WTC11 (cell line): ENCODE measurements at regions not wholly inside any gene's neighbourhood (a gene's known extent, or its start where the extent isn't known, plus 50 kb on each side); places are given as distances from the start of the nearest gene placed in this dataset.

Experiments used
- CTCF ChIP-seq: fragments of 200-600 bp; IDR thresholded peaks from 2 replicates; pipeline ENCODE4 v1.8.0; 2022; ENCODE audit warnings: antibody characterized with exemption
- FOXP4 ChIP-seq: sonication (generic); formaldehyde crosslinking; IDR thresholded peaks from 2 replicates; pipeline ENCODE4 v1.8.0; 2022; ENCODE audit warnings: mild to moderate bottlenecking, missing genetic modification reagents
- IRF1 ChIP-seq: sonication (generic); formaldehyde crosslinking; IDR thresholded peaks from 2 replicates; pipeline ENCODE4 v1.8.0; 2023; ENCODE audit warnings: missing genetic modification reagents
- MAX ChIP-seq: sonication (generic); formaldehyde crosslinking; IDR thresholded peaks from 2 replicates; pipeline ENCODE4 v1.8.0; 2022; ENCODE audit warnings: mild to moderate bottlenecking, missing genetic modification reagents
- MXD4 ChIP-seq: fragments of 250-450 bp; sonication (Bioruptor Pico); IDR thresholded peaks from 2 replicates; pipeline ENCODE4 v1.8.0; 2021; ENCODE audit warnings: mild to moderate bottlenecking, moderate library complexity, borderline replicate concordance
- TEAD1 ChIP-seq: sonication (generic); formaldehyde crosslinking; IDR thresholded peaks from 2 replicates; pipeline ENCODE4 v1.8.0; 2022; ENCODE audit warnings: mild to moderate bottlenecking, missing genetic modification reagents
- ZNF121 ChIP-seq: sonication (generic); formaldehyde crosslinking; IDR thresholded peaks from 2 replicates; pipeline ENCODE4 v1.8.0; 2023; ENCODE audit warnings: missing genetic modification reagents

- TF ChIP-seq CTCF (no peak), ZNF121 (CRISPR knock-in tag) (no peak), IRF1 (CRISPR knock-in tag) (no peak), TEAD1 (no peak), MXD4 (CRISPR knock-in tag) (no peak), MAX (CRISPR knock-in tag) (no peak), FOXP4 (CRISPR knock-in tag) (no peak)
Observed at GRCh38 chrX:17994429-17994828, 133.3 kb upstream of the RAI2 start.
